Urothelium cell line (cell line): ENCODE measurements at regions not wholly inside any gene's neighbourhood (a gene's known extent, or its start where the extent isn't known, plus 50 kb on each side); places are given as distances from the start of the nearest gene placed in this dataset.

Experiments
- DNase-seq: peaks from one replicate; pipeline ENCODE4 v3.0.0; 2011; ENCODE audit warnings: low spot score, mixed read lengths
- FAIRE-seq: peaks from 2 replicates; lab custom pipeline; 2011; peaks lifted over from hg19 to GRCh38; lab: Jason Lieb, UNC

- FAIRE-seq (no peak), DNase-seq (no peak)
These were observed 237.9 kb upstream of the CLINT1 start for GRCh38 chr5:158096835-158097234.

- no peak for FAIRE-seq
- no peak for DNase-seq
These were observed 227.9 kb upstream of the CLINT1 start for GRCh38 chr5:158086856-158087255.

GRCh38 chr5:158084292-158084691 lies 225.3 kb upstream of the CLINT1 start:
- no peak for DNase-seq
- no peak for FAIRE-seq

GRCh38 chr5:158082696-158083287 lies 223.8 kb upstream of the CLINT1 start:
- FAIRE-seq (no peak), DNase-seq (no peak)

GRCh38 chr5:158080112-158080511 lies 221.2 kb upstream of the CLINT1 start:
- FAIRE-seq (no peak), DNase-seq (no peak)

- DNase-seq (no peak), FAIRE-seq (no peak)
These were observed 220.2 kb upstream of the CLINT1 start for GRCh38 chr5:158079097-158079496.

GRCh38 chr5:158074992-158075769 lies 216.2 kb upstream of the CLINT1 start:
- peak; percentile 73 for DNase-seq
- peak; percentile 59 for FAIRE-seq

- no peak for FAIRE-seq
- no peak for DNase-seq
These were observed 215.6 kb upstream of the CLINT1 start for GRCh38 chr5:158074597-158074991.

GRCh38 chr5:158070859-158071258 lies 211.9 kb upstream of the CLINT1 start:
- FAIRE-seq (no peak), DNase-seq (no peak)

GRCh38 chr5:158069838-158070237 lies 210.9 kb upstream of the CLINT1 start:
- FAIRE-seq, result no peak
- no peak for DNase-seq

- FAIRE-seq (no peak), DNase-seq (no peak)
These were observed 210.0 kb upstream of the CLINT1 start for GRCh38 chr5:158068964-158069363.

GRCh38 chr5:158066076-158066475 lies 207.1 kb upstream of the CLINT1 start:
- DNase-seq (no peak), FAIRE-seq (no peak)

- no peak for DNase-seq
- FAIRE-seq, result no peak
These were observed 205.6 kb upstream of the CLINT1 start for GRCh38 chr5:158064334-158065123.

- no peak for FAIRE-seq
- no peak for DNase-seq
These were observed 204.1 kb upstream of the CLINT1 start for GRCh38 chr5:158063052-158063451.

- no peak for FAIRE-seq
- DNase-seq, result no peak
These were observed 202.5 kb upstream of the CLINT1 start for GRCh38 chr5:158061451-158061850.

- FAIRE-seq, result no peak
- no peak for DNase-seq
These were observed 201.3 kb upstream of the CLINT1 start for GRCh38 chr5:158060212-158060611.

- DNase-seq (no peak), FAIRE-seq (no peak)
These were observed 199.5 kb upstream of the CLINT1 start for GRCh38 chr5:158058208-158059120.

- DNase-seq (no peak), FAIRE-seq (no peak)
These were observed 197.3 kb upstream of the CLINT1 start for GRCh38 chr5:158056130-158056825.

GRCh38 chr5:158055111-158055501 lies 196.2 kb upstream of the CLINT1 start:
- peak; percentile 14 for DNase-seq
- no peak for FAIRE-seq
